Amygdala (tissue), 56 donors: ENCODE measurements at regions not wholly inside any gene's neighbourhood (a gene's known extent, or its start where the extent isn't known, plus 50 kb on each side); places are given as distances from the start of the nearest gene placed in this dataset.

Experiments used
- DNase-seq, 56 donors: peaks; one replicate each; lab custom pipeline; 2025; lab: John Stamatoyannopoulos, UW

- peak in 1 of 56 donors; percentile 0 for DNase-seq
Observed at GRCh38 chrX:15988661-15989603, 134.3 kb upstream of the AP1S2 start.

GRCh38 chrX:15985937-15986336, 131.3 kb upstream of the AP1S2 start:
- DNase-seq = no peak

- DNase-seq = no peak
Observed at GRCh38 chrX:15983034-15983433, 128.4 kb upstream of the AP1S2 start.

GRCh38 chrX:15977644-15978043, 123.0 kb upstream of the AP1S2 start:
- DNase-seq = no peak

- DNase-seq = no peak
Observed at GRCh38 chrX:15976396-15976795, 121.8 kb upstream of the AP1S2 start.

GRCh38 chrX:15973946-15974345, 119.3 kb upstream of the AP1S2 start:
- no peak for DNase-seq

- DNase-seq = peak in 35 of 56 donors; percentile 0 to 63 (median 6)
Observed at GRCh38 chrX:15973299-15973698, 118.7 kb upstream of the AP1S2 start.

GRCh38 chrX:15971696-15972095, 117.1 kb upstream of the AP1S2 start:
- DNase-seq = no peak

- DNase-seq = no peak
Observed at GRCh38 chrX:15963858-15964257, 109.2 kb upstream of the AP1S2 start.

GRCh38 chrX:15960237-15960636, 105.6 kb upstream of the AP1S2 start:
- DNase-seq = no peak

- no peak for DNase-seq
Observed at GRCh38 chrX:15956681-15957080, 102.1 kb upstream of the AP1S2 start.

- DNase-seq = no peak
Observed at GRCh38 chrX:15953801-15954200, 99.2 kb upstream of the AP1S2 start.

- no peak for DNase-seq
Observed at GRCh38 chrX:15952212-15952611, 97.6 kb upstream of the AP1S2 start.

GRCh38 chrX:15948318-15948660, 93.7 kb upstream of the AP1S2 start:
- no peak for DNase-seq

GRCh38 chrX:15947648-15948317, 93.2 kb upstream of the AP1S2 start:
- DNase-seq = no peak

- no peak for DNase-seq
Observed at GRCh38 chrX:15946783-15947580, 92.4 kb upstream of the AP1S2 start.

- no peak for DNase-seq
Observed at GRCh38 chrX:15943391-15943790, 88.8 kb upstream of the AP1S2 start.

GRCh38 chrX:15942307-15942706, 87.7 kb upstream of the AP1S2 start:
- no peak for DNase-seq

GRCh38 chrX:15939737-15940136, 85.1 kb upstream of the AP1S2 start:
- no peak for DNase-seq

GRCh38 chrX:15938072-15938471, 83.5 kb upstream of the AP1S2 start:
- DNase-seq = no peak

GRCh38 chrX:15931362-15931761, 76.7 kb upstream of the AP1S2 start:
- DNase-seq = no peak
